ENCODE measurements at regions not wholly inside any gene's neighbourhood (a gene's known extent, or its start where the extent isn't known, plus 50 kb on each side); places are given as distances from the start of the nearest gene placed in this dataset.

DNA sequence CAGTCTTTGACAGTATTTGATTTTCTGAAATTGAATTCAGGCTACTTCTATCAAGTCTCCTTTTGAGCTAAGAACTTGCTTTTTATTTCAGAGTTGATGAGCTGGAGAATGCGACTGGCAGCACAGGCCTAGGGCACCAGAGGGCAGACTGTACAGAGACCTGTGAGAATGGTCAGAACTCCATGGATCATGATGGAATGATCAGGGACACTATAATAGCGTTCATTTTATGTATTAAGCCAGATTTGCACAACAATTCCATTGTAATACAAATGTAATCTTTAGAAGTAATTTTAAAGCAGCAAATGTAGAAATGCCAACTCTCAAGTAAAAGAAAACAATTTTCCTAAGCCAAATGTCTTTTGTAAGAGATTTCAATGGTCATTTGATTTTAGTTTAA is 902.4 kb downstream of the NR2F1-AS1 start:
- Histone ChIP-seq H2AFZ (ENCODE audit: control insufficient read depth, low read depth, low read length) (no peak overlapping the region), H3K9ac (ENCODE audit: control insufficient read depth, insufficient read depth, low read length) (no peak overlapping the region), H3K36me3 (ENCODE audit: control insufficient read depth in 2 of 2, insufficient read depth in 2 of 2, low read length in 1 of 2) (no peaks in the 10 kb centered on the region), H3K9me3 (replicated peaks; ENCODE audit: control insufficient read depth, insufficient read depth, low read length) (no peaks in the 10 kb centered on the region), H4K20me1 (ENCODE audit: control insufficient read depth, insufficient read depth) (no peaks in the 10 kb centered on the region), H3K27ac (ENCODE audit: control insufficient read depth, insufficient read depth) (no peak overlapping the region), H3K4me1 (ENCODE audit: control insufficient read depth, insufficient read depth, low read length) (no peaks in the 10 kb centered on the region), H3K79me2 (ENCODE audit: control insufficient read depth, insufficient read depth, low read length) (no peaks in the 10 kb centered on the region), H3K4me3 (no peak overlapping the region), H3K27me3 (replicated peaks in 1 of 2; ENCODE audit: control insufficient read depth in 2 of 2, insufficient read depth in 2 of 2, low read length in 1 of 2) (no peaks in the 10 kb centered on the region), H3K4me2 (ENCODE audit: control insufficient read depth, insufficient read depth) (no peak overlapping the region)
- ATAC-seq, result no peak
- POLR2A ChIA-PET, result no interaction called here
- FAIRE-seq, result no peak
- 17% methylated on average over 2 of the region's 2 CpGs for WGBS (ENCODE audit: insufficient coverage, insufficient replicate concordance, low lambda C conversion rate, missing lambda C conversion rate)
- RAD21 ChIA-PET (ENCODE audit: unreplicated experiment), result interaction anchor here (1.1 kb wide), 1 partner anchor 10 kb away, joined by 3 read pairs; no protein-coding TSS in a partner anchor
- TF ChIP-seq RFX5 (IDR thresholded peaks at IDR 0.05; ENCODE audit: low read depth, low read length) (no peak), ZNF217 (IDR thresholded peaks at IDR 0.05) (no peak), TARDBP (IDR thresholded peaks at IDR 0.05; ENCODE audit: borderline replicate concordance) (no peak), SIN3A (IDR thresholded peaks at IDR 0.05; ENCODE audit: low read depth, low read length) (no peak), CREB1 (IDR thresholded peaks at IDR 0.05; ENCODE audit: low read depth) (no peak), EP300 (IDR thresholded peaks at IDR 0.05; ENCODE audit: borderline replicate concordance in 1 of 2, control insufficient read depth in 1 of 2, low read depth in 2 of 2, low read length in 2 of 2) (no peak), MTA2 (IDR thresholded peaks at IDR 0.05; ENCODE audit: low read depth) (no peak), ZSCAN29 (IDR thresholded peaks at IDR 0.05) (no peak)
- TF ChIP-seq, protein P1, sequence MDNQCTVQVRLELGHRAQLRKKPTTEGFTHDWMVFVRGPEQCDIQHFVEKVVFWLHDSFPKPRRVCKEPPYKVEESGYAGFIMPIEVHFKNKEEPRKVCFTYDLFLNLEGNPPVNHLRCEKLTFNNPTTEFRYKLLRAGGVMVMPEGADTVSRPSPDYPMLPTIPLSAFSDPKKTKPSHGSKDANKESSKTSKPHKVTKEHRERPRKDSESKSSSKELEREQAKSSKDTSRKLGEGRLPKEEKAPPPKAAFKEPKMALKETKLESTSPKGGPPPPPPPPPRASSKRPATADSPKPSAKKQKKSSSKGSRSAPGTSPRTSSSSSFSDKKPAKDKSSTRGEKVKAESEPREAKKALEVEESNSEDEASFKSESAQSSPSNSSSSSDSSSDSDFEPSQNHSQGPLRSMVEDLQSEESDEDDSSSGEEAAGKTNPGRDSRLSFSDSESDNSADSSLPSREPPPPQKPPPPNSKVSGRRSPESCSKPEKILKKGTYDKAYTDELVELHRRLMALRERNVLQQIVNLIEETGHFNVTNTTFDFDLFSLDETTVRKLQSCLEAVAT (IDR thresholded peaks at IDR 0.05), result no peak
- no TSS peak for BruUV-seq (replicated peaks)
- SMC1A ChIA-PET (ENCODE audit: uncharacterized antibody, unreplicated experiment), result interaction anchor here (1.6 kb wide), 1 partner anchor 13 kb away, joined by 3 read pairs; no protein-coding TSS in a partner anchor
- CTCF ChIA-PET, result interaction anchor here (1.0 kb wide), 1 partner anchor 9 kb away, joined by 4 read pairs; no protein-coding TSS in a partner anchor
- intact Hi-C loops (cut with micrococcal nuclease; ENCODE audit: unreplicated experiment), result no loop called here
- in situ Hi-C loops (cut with MboI), result no loop called here
- DNase-seq (ENCODE audit: low read depth, low spot score), result no peak

Data from GM12878 (cell line).